ENCODE measurements at regions not wholly inside any gene's neighbourhood (a gene's known extent, or its start where the extent isn't known, plus 50 kb on each side); places are given as distances from the start of the nearest gene placed in this dataset.

DNA sequence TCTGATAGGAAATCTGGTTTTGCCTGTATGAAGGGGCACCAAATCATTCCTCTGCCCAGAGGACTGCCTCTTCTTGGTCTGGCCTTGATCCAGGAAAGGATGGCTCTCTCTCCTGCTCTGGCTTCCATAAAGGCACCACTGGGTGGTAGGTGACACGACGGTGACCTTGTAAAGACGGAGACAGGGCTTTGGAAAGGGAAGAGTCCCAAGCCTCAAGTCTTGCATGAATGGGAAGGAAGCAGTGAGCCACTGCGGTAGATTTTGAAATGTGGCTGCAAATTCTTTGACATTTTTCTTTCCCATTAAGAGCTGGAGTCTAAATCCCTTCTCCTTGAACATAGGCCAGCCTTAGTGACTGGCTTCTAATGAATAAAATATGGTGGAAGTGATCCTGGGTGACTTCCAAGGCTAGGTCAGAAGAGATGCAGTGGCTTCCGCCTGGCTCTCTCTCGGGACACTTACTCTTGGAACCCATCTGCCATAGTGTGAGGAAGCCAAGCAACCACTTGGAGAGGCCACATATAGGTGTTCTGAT is 347.4 kb downstream of the BCOR start:
- TF ChIP-seq, protein P1, sequence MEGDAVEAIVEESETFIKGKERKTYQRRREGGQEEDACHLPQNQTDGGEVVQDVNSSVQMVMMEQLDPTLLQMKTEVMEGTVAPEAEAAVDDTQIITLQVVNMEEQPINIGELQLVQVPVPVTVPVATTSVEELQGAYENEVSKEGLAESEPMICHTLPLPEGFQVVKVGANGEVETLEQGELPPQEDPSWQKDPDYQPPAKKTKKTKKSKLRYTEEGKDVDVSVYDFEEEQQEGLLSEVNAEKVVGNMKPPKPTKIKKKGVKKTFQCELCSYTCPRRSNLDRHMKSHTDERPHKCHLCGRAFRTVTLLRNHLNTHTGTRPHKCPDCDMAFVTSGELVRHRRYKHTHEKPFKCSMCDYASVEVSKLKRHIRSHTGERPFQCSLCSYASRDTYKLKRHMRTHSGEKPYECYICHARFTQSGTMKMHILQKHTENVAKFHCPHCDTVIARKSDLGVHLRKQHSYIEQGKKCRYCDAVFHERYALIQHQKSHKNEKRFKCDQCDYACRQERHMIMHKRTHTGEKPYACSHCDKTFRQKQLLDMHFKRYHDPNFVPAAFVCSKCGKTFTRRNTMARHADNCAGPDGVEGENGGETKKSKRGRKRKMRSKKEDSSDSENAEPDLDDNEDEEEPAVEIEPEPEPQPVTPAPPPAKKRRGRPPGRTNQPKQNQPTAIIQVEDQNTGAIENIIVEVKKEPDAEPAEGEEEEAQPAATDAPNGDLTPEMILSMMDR (IDR thresholded peaks at IDR 0.05): no peak
- TF ChIP-seq POLR2A (IDR thresholded peaks at IDR 0.05): no peak

Measured in uterus (tissue), 2 donors.